OCI-LY3 (cell line): ENCODE measurements at regions not wholly inside any gene's neighbourhood (a gene's known extent, or its start where the extent isn't known, plus 50 kb on each side); places are given as distances from the start of the nearest gene placed in this dataset.

Source experiments
- H2AFZ ChIP-seq: fragments of 200-600, 300-600 bp; shearing (Covaris generic); 2 replicates; pipeline ENCODE4 v1.6.0; 2014; ENCODE audit warnings: antibody characterized with exemption, low read depth, low read length
- H3K27ac ChIP-seq: fragments of 200-600, 300-600 bp; sonication (generic); 2 replicates; pipeline ENCODE4 v1.5.1; 2014; ENCODE audit warnings: mild to moderate bottlenecking, low read length, moderate library complexity, mixed read lengths
- H3K27me3 ChIP-seq: fragments of 200-600, 300-600 bp; sonication (generic); 2 replicates; pipeline ENCODE4 v1.6.1; 2014; ENCODE audit warnings: low read depth, low read length, mixed read lengths
- H3K36me3 ChIP-seq: fragments of 200-600, 300-600 bp; sonication (generic); replicated peaks from 2 replicates; pipeline ENCODE3; 2014; ENCODE audit warnings: low read depth, low read length, mixed read lengths
- H3K4me1 ChIP-seq: fragments of 300-600, 200-600 bp; sonication (generic); 2 replicates; pipeline ENCODE4 v1.6.1; 2014; ENCODE audit warnings: low read length, mixed read lengths
- H3K4me2 ChIP-seq: fragments of 200-600, 300-600 bp; sonication (generic); 2 replicates; pipeline ENCODE4 v1.6.1; 2014; ENCODE audit warnings: low read length, mixed read lengths
- H3K4me3 ChIP-seq: fragments of 300-600, 200-600 bp; sonication (generic); 2 replicates; pipeline ENCODE4 v1.5.1; 2014; ENCODE audit warnings: antibody characterized with exemption, mild to moderate bottlenecking, low read length, moderate library complexity
- H3K79me2 ChIP-seq: fragments of 300-600, 200-600 bp; shearing (Covaris generic); 2 replicates; pipeline ENCODE4 v1.6.1; 2014; ENCODE audit warnings: mild to moderate bottlenecking, low read length, mixed read lengths
- H3K9ac ChIP-seq: fragments of 300-600, 200-600 bp; shearing (Covaris generic); 2 replicates; pipeline ENCODE4 v1.6.0; 2014; ENCODE audit warnings: mild to moderate bottlenecking, low read length, moderate library complexity
- H3K9me3 ChIP-seq: fragments of 200-600, 300-600 bp; shearing (Covaris generic); 2 replicates; pipeline ENCODE4 v1.6.1; 2014; ENCODE audit warnings: low read length, mixed read lengths; ENCODE audit not compliant: insufficient read depth
- H4K20me1 ChIP-seq: fragments of 200-600, 300-600 bp; sonication (generic); 2 replicates; pipeline ENCODE4 v1.6.1; 2016; ENCODE audit warnings: low read length, mixed read lengths; ENCODE audit not compliant: insufficient read depth
- EZH2phosphoT487 ChIP-seq: fragments of 200-600 bp; shearing (Covaris generic); IDR thresholded peaks from 2 replicates; pipeline ENCODE4 v1.6.1; 2018; ENCODE audit warnings: antibody characterized with exemption, mixed run types, low read depth
- TF ChIP-seq, protein P1 (sequence below): fragments of 200-600, 300-600 bp; sonication (generic); IDR thresholded peaks from 2 replicates; pipeline ENCODE4 v1.5.1; 2014; ENCODE audit warnings: antibody characterized with exemption, low read length, low read depth

DNA sequence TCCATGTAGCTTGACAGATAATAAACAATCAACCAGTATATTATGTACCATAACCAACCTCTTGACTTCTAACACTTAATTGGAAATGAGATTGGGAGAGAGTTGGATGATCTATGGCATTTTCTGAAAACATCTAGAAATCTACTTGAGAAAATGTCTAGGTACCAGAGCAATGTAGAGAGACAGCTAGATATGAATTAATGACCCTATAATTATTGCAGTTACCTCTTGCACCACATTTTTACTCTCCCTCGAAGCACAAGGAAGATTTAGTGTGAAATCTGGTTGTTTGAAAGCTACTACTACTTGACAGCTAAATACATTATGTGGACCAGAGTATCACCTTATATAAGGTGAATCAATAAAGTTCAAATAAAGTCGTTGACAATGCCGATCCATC lies 1534.4 kb upstream of the IGFBP7 start:
- H3K27me3 ChIP-seq: no peaks in the 10 kb centered on the region
- H3K4me1 ChIP-seq: no peaks in the 10 kb centered on the region
- H4K20me1 ChIP-seq: no peaks in the 10 kb centered on the region
- no peak overlapping the region for H3K9ac ChIP-seq
- H3K4me2 ChIP-seq: no peak overlapping the region
- no peaks in the 10 kb centered on the region for H3K36me3 ChIP-seq
- no peak overlapping the region for H3K27ac ChIP-seq
- H3K4me3 ChIP-seq: no peak overlapping the region
- no peak for TF ChIP-seq EZH2phosphoT487
- TF ChIP-seq, protein P1, sequence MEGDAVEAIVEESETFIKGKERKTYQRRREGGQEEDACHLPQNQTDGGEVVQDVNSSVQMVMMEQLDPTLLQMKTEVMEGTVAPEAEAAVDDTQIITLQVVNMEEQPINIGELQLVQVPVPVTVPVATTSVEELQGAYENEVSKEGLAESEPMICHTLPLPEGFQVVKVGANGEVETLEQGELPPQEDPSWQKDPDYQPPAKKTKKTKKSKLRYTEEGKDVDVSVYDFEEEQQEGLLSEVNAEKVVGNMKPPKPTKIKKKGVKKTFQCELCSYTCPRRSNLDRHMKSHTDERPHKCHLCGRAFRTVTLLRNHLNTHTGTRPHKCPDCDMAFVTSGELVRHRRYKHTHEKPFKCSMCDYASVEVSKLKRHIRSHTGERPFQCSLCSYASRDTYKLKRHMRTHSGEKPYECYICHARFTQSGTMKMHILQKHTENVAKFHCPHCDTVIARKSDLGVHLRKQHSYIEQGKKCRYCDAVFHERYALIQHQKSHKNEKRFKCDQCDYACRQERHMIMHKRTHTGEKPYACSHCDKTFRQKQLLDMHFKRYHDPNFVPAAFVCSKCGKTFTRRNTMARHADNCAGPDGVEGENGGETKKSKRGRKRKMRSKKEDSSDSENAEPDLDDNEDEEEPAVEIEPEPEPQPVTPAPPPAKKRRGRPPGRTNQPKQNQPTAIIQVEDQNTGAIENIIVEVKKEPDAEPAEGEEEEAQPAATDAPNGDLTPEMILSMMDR: no peak
- H3K9me3 ChIP-seq: no peaks in the 10 kb centered on the region
- no peaks in the 10 kb centered on the region for H3K79me2 ChIP-seq
- H2AFZ ChIP-seq: no peak overlapping the region

DNA sequence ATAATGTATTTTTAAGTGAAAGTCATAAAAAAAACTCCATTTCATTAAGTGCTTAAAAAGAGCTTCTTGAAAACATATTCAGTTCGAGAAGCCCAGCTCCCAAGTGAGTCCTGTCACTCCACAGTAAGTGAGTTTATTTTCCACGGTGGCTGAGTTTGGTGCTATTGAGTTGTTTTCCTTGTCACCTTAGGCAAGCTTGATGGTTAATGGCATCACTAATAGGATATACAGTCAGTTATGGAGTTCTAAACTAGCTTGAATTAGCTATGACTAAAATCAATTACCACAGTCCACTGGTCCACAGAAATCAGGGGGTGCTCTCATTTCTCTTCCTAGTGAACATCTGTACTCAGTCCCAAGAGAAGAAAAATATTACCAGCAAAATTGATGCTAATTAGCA lies 1526.2 kb upstream of the IGFBP7 start:
- Histone ChIP-seq H3K4me2 (no peak overlapping the region), H3K4me1 (no peaks in the 10 kb centered on the region), H3K27me3 (no peaks in the 10 kb centered on the region), H3K4me3 (no peak overlapping the region), H3K36me3 (no peaks in the 10 kb centered on the region), H4K20me1 (no peaks in the 10 kb centered on the region), H2AFZ (no peak overlapping the region), H3K27ac (no peak overlapping the region), H3K9ac (no peak overlapping the region), H3K9me3 (no peaks in the 10 kb centered on the region), H3K79me2 (no peaks in the 10 kb centered on the region)
- TF ChIP-seq, protein P1: no peak
- TF ChIP-seq EZH2phosphoT487: no peak

DNA sequence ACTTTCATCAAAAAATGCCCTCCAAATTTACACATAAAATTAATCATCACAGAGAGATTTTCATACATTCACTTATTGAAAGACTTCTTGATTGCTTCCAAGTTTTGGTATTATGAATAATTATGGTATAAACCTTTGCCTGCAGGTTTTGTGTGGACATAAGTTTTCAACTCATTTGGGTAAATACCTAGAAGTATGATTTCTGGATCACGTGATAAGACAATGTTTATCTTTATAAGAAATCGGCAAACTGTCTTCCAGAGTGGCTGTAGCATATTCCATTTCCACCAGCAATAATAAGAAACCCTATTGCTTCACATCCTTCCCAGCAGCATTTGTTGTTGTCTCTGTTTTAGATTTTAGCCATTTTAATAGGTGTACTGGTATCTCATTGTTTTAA lies 1507.0 kb upstream of the IGFBP7 start:
- TF ChIP-seq, protein P1: no peak
- no peak for TF ChIP-seq EZH2phosphoT487
- Histone ChIP-seq H3K4me2 (no peak overlapping the region), H3K9ac (no peak overlapping the region), H3K27ac (no peak overlapping the region), H3K79me2 (no peaks in the 10 kb centered on the region), H3K36me3 (no peaks in the 10 kb centered on the region), H4K20me1 (no peaks in the 10 kb centered on the region), H3K9me3 (no peaks in the 10 kb centered on the region), H3K27me3 (no peaks in the 10 kb centered on the region), H3K4me1 (no peaks in the 10 kb centered on the region), H3K4me3 (no peak overlapping the region), H2AFZ (no peak overlapping the region)

DNA sequence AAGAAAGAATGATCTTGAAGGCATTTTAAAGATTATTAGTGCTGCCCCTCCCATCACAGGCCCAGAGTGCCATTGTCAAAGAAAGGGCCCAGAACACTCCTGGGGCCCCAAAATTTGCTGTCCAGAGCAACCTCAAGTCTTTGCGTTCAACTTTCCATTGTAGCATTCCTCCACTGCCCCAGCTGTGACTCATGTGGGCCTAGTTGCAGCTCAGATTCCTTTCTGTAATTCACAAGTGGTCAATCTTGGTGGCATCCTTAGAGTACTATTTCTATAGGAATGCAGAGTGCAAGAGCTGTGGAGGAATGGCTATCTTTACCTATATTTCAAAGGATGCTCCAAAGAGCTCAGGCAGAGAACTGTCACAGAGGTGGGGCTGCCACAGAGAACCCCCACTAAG lies 1500.8 kb upstream of the IGFBP7 start:
- Histone ChIP-seq H4K20me1 (no peaks in the 10 kb centered on the region), H3K9me3 (no peaks in the 10 kb centered on the region), H3K9ac (no peak overlapping the region), H3K4me2 (no peak overlapping the region), H3K36me3 (no peaks in the 10 kb centered on the region), H3K79me2 (no peaks in the 10 kb centered on the region), H2AFZ (no peak overlapping the region), H3K27ac (no peak overlapping the region), H3K4me3 (no peak overlapping the region), H3K27me3 (no peaks in the 10 kb centered on the region), H3K4me1 (no peaks in the 10 kb centered on the region)
- TF ChIP-seq, protein P1: no peak
- no peak for TF ChIP-seq EZH2phosphoT487
